IPS-18a (cell line): ENCODE measurements at regions not wholly inside any gene's neighbourhood (a gene's known extent, or its start where the extent isn't known, plus 50 kb on each side); places are given as distances from the start of the nearest gene placed in this dataset.

ENCODE experiments used
- H3K27ac ChIP-seq: one replicate; pipeline ENCODE4 v1.5.1; 2013; ENCODE audit warnings: low read length
- H3K27me3 ChIP-seq: one replicate; pipeline ENCODE4 v1.6.1; 2013; ENCODE audit warnings: mild to moderate bottlenecking, low read length; ENCODE audit not compliant: control insufficient read depth, insufficient read depth
- H3K36me3 ChIP-seq: one replicate; pipeline ENCODE4 v1.6.1; 2013; ENCODE audit warnings: low read depth, low read length; ENCODE audit not compliant: control insufficient read depth
- H3K4me1 ChIP-seq: one replicate; pipeline ENCODE4 v1.6.1; 2013; ENCODE audit warnings: low read depth, low read length; ENCODE audit not compliant: control insufficient read depth
- H3K4me3 ChIP-seq: one replicate; pipeline ENCODE4 v1.5.1; 2013; ENCODE audit warnings: low read length
- H3K9ac ChIP-seq: one replicate; pipeline ENCODE4 v1.6.1; 2013; ENCODE audit warnings: mild to moderate bottlenecking, low read length, moderate library complexity
- H3K9me3 ChIP-seq: one replicate; pipeline ENCODE4 v1.6.1; 2013; ENCODE audit warnings: low read depth, low read length; ENCODE audit not compliant: control insufficient read depth

DNA sequence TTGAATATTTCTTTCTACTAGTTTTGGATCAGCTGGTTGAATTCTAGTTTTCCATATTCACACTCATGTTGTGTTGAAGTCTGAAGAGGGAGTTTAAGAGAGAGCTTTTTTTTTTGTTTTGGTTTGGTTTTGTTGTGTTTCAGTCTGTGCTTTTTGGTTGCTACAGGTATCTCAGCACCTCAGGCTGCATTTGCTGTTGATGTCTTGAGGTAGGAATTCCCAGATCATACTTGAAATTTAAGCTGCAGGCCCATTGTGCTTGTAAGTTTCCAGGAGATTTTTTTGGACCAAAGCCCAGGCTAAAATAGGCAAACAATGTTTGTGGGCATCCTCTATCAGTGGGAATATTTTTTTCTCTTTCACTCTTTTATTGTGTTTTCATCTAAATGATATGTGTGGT lies 190.2 kb upstream of the AGA start:
- H3K9me3 ChIP-seq = no peaks in the 10 kb centered on the region
- H3K4me1 ChIP-seq = no peaks in the 10 kb centered on the region
- no peaks in the 10 kb centered on the region for H3K36me3 ChIP-seq
- H3K27me3 ChIP-seq = no peaks in the 10 kb centered on the region
- H3K4me3 ChIP-seq = no peak overlapping the region
- H3K27ac ChIP-seq = no peak overlapping the region
- no peak overlapping the region for H3K9ac ChIP-seq

GRCh38 chr4:177638871-177639270 lies 196.6 kb upstream of the AGA start:
- H3K9me3 ChIP-seq = no peaks in the 10 kb centered on the region
- H3K36me3 ChIP-seq = no peaks in the 10 kb centered on the region
- no peaks in the 10 kb centered on the region for H3K27me3 ChIP-seq
- H3K4me3 ChIP-seq = no peak overlapping the region
- no peak overlapping the region for H3K9ac ChIP-seq
- H3K4me1 ChIP-seq = no peaks in the 10 kb centered on the region
- H3K27ac ChIP-seq = no peak overlapping the region

GRCh38 chr4:177640864-177641263 lies 198.6 kb upstream of the AGA start:
- Histone ChIP-seq H3K4me3 (no peak overlapping the region), H3K36me3 (no peaks in the 10 kb centered on the region), H3K4me1 (no peaks in the 10 kb centered on the region), H3K9me3 (no peaks in the 10 kb centered on the region), H3K27me3 (no peaks in the 10 kb centered on the region), H3K9ac (no peak overlapping the region), H3K27ac (no peak overlapping the region)

DNA sequence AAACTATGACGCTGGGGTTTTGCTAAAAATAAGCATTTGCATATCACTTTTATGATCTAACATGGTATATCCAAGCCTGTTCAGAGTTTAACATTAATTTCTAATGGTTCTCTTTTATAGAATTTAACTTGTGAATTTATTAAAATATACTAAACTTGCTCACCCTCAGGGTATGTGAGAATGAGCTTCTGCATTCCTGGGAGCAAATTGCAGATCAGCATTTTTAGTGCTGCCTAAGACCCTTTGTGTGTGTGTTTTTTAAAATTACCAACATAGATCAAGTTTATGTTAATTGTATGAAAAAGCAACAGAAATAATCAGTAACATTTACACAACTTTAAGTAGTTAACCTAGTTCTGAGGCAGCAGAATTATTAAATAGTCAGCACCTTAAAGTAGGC lies 218.0 kb upstream of the AGA start:
- peaks cover 6% of the 10 kb centered on the region for H3K9me3 ChIP-seq
- H3K4me3 ChIP-seq = no peak overlapping the region
- H3K27me3 ChIP-seq = no peaks in the 10 kb centered on the region
- no peak overlapping the region for H3K27ac ChIP-seq
- no peaks in the 10 kb centered on the region for H3K4me1 ChIP-seq
- H3K36me3 ChIP-seq = no peaks in the 10 kb centered on the region
- H3K9ac ChIP-seq = no peak overlapping the region

GRCh38 chr4:177667687-177668086 lies 225.4 kb upstream of the AGA start:
- Histone ChIP-seq H3K4me1 (no peaks in the 10 kb centered on the region), H3K9me3 (no peaks in the 10 kb centered on the region), H3K9ac (no peak overlapping the region), H3K27me3 (no peaks in the 10 kb centered on the region), H3K27ac (no peak overlapping the region), H3K4me3 (no peak overlapping the region), H3K36me3 (no peaks in the 10 kb centered on the region)

GRCh38 chr4:177671387-177671786 lies 229.2 kb upstream of the AGA start:
- no peaks in the 10 kb centered on the region for H3K9me3 ChIP-seq
- no peaks in the 10 kb centered on the region for H3K36me3 ChIP-seq
- no peaks in the 10 kb centered on the region for H3K27me3 ChIP-seq
- H3K4me3 ChIP-seq = no peak overlapping the region
- no peak overlapping the region for H3K27ac ChIP-seq
- H3K9ac ChIP-seq = no peak overlapping the region
- H3K4me1 ChIP-seq = no peaks in the 10 kb centered on the region

GRCh38 chr4:177671845-177672244 lies 229.6 kb upstream of the AGA start:
- H3K4me1 ChIP-seq = no peaks in the 10 kb centered on the region

DNA sequence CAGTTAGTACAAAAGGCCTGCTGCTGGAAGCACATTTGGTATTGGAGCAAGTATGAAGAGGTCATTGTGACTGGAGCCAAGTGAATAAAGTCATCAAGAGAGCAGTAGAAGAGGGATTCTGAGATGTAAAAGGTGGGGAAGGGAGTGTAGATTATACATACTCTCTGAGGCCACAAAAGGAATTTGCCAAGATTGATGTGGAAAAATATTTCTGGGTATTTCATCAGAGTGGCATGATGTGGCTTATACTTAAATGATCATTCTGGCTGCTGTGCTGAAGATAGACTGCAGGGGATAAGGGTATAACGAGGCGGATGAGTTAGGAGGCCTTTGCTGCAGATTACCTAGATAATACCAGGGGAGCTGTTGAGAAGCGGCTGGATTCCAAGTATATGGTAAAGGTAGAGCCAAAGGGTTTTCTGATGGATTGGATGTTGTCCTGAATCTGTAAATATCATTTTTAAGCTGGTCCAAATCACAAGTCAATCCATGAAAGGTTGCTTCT lies 231.8 kb upstream of the AGA start:
- no peak overlapping the region for H3K9ac ChIP-seq
- no peaks in the 10 kb centered on the region for H3K4me1 ChIP-seq
- no peak overlapping the region for H3K27ac ChIP-seq
- H3K36me3 ChIP-seq = no peaks in the 10 kb centered on the region
- H3K4me3 ChIP-seq = no peak overlapping the region
- H3K9me3 ChIP-seq = no peaks in the 10 kb centered on the region
- no peaks in the 10 kb centered on the region for H3K27me3 ChIP-seq

More at GRCh38 chr4:177671845-177672244, 229.6 kb upstream of the AGA start:
- Histone ChIP-seq H3K4me3 (no peak overlapping the region), H3K27me3 (no peaks in the 10 kb centered on the region), H3K9ac (no peak overlapping the region), H3K36me3 (no peaks in the 10 kb centered on the region), H3K9me3 (no peaks in the 10 kb centered on the region), H3K27ac (no peak overlapping the region)

DNA sequence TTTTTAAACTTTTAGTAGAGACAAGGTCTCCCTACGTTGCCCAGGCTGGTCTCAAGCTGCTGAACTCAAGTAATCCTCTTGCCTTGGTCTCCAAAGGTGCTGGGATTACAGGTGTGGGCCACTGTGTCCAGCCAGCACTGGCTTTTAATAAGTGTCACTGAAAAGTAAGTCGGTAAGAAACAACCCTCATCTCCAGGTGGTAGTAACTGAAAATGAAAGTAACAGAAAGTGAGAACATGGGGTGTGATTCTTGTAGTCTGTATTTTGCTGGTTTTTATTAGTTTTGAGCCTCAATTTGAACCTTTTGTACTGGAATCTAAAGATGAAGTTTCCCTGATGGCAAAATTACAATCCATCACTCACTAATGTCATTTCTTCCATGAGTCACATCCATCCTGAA lies 238.1 kb upstream of the AGA start:
- H3K27me3 ChIP-seq = no peaks in the 10 kb centered on the region
- H3K9me3 ChIP-seq = no peaks in the 10 kb centered on the region
- no peak overlapping the region for H3K27ac ChIP-seq
- H3K9ac ChIP-seq = no peak overlapping the region
- H3K4me1 ChIP-seq = no peaks in the 10 kb centered on the region
- H3K4me3 ChIP-seq = no peak overlapping the region
- no peaks in the 10 kb centered on the region for H3K36me3 ChIP-seq

DNA sequence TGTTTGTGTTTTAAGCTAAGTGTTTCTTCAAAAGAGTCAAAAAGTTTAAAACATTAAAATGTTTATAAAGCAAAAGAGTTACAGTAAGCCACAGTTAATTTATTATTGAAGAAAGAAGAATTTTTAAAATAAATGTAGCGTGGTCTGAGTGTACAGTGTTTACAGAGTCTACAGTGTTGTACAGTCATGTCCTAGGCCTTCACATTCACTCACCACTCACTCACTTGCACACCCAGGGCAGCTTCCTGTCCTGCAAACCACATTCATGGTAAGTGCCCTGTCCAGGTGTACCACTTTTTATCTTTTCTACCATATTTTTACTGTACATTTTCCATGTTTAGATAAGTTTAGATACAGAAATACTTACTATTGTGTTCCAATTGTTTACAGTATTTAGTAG lies 239.7 kb upstream of the AGA start:
- no peak overlapping the region for H3K4me3 ChIP-seq
- H3K4me1 ChIP-seq = no peaks in the 10 kb centered on the region
- no peaks in the 10 kb centered on the region for H3K27me3 ChIP-seq
- H3K9ac ChIP-seq = no peak overlapping the region
- H3K36me3 ChIP-seq = no peaks in the 10 kb centered on the region
- H3K27ac ChIP-seq = no peak overlapping the region
- H3K9me3 ChIP-seq = no peaks in the 10 kb centered on the region

- Histone ChIP-seq H3K4me3 (no peak overlapping the region), H3K9me3 (no peaks in the 10 kb centered on the region), H3K27ac (no peak overlapping the region), H3K4me1 (no peaks in the 10 kb centered on the region), H3K36me3 (no peaks in the 10 kb centered on the region), H3K9ac (no peak overlapping the region), H3K27me3 (no peaks in the 10 kb centered on the region)
These were observed 244.9 kb upstream of the AGA start for GRCh38 chr4:177687117-177687516.

DNA sequence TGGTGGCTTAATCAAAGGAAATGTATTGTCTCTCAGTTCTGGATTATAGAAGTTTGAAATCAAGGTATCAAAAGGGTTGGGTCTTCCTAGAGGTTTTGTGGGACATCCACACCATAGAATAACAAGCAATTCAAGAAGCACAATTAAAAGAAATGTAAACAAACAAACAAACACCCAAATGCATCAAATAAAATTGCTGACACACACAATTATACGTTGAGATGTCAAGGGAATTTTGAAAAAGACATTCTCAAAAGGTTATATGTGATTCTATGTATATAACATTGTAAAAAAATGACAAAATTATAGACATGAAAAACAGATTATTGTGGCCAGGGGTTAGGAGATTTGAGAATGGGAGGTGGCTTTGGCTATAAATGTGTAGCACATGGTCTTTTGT lies 250.7 kb upstream of the AGA start:
- H3K9me3 ChIP-seq = no peaks in the 10 kb centered on the region
- H3K4me3 ChIP-seq = no peak overlapping the region
- H3K27me3 ChIP-seq = no peaks in the 10 kb centered on the region
- no peak overlapping the region for H3K27ac ChIP-seq
- no peak overlapping the region for H3K9ac ChIP-seq
- peaks cover 3% of the 10 kb centered on the region for H3K4me1 ChIP-seq
- no peaks in the 10 kb centered on the region for H3K36me3 ChIP-seq
